GM13977 (cell line): ENCODE measurements at regions not wholly inside any gene's neighbourhood (a gene's known extent, or its start where the extent isn't known, plus 50 kb on each side); places are given as distances from the start of the nearest gene placed in this dataset.

Source experiments
- DNase-seq: peaks from one replicate; pipeline ENCODE4 v3.0.0; 2012; ENCODE audit warnings: low spot score
- CTCF ChIP-seq: IDR thresholded peaks from 2 replicates; pipeline ENCODE4 v1.5.1; 2012; ENCODE audit warnings: mild to moderate bottlenecking, control low read depth; ENCODE audit not compliant: insufficient read depth; ENCODE audit errors: extremely low read depth, missing control alignments
- in situ Hi-C: fragments of 300-500 bp; cut with MboI; formaldehyde crosslinking; loops from one replicate; pipeline ENCODE4 v1.12.0; 2022; ENCODE audit warnings: low sequenced_read_pairs, low pct_unique_long_range_greater_than_20kb, mixed read lengths, inconsistent platforms; ENCODE audit not compliant: unreplicated experiment

DNA sequence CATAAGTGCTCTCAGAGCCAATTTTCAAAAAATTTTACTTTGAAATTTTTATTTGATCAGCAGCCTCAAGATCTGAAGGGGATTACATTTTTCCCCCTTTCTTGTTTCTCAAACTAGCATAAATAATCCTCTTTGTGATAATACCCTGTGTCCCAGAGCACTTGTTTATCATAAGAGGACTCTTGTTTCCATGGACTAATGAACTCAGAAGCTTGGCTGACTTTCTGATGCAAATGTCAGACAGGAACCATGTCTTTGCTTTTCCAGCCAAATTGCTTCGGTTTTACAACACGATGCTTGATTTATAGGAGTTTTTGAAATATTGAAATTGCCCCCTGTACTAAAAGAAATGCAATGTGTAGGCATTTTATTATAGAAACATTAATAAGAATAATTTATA is 859.3 kb upstream of the LCORL start:
- TF ChIP-seq CTCF = no peak
- DNase-seq = no peak
- in situ Hi-C loops = no loop called here

GRCh38 chr4:18878561-18878960 is 857.0 kb upstream of the LCORL start:
- DNase-seq = no peak
- TF ChIP-seq CTCF = no peak
- in situ Hi-C loops = no loop called here

DNA sequence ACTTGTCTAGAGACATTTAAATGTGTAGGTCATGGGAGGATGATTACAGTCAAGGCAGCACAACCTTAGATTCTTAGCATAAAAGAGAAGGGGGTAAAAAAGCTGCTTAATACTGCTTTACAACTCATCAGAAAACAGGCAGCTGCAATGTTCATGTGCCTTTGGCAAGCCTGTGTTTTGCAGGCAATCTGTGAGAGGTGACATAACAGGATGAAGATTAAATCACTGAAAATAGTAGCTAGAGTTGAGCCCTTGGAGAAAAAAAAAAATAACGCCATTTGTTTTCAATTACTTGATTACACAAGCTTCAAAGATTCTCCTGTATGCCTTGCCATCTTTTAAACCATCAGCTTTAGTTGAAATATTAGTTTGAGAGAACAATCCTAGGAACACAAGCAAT is 847.6 kb upstream of the LCORL start:
- no peak for TF ChIP-seq CTCF
- no peak for DNase-seq
- in situ Hi-C loops = no loop called here

GRCh38 chr4:18860836-18861530 is 839.4 kb upstream of the LCORL start:
- no peak for TF ChIP-seq CTCF
- in situ Hi-C loops = no loop called here
- no peak for DNase-seq

DNA sequence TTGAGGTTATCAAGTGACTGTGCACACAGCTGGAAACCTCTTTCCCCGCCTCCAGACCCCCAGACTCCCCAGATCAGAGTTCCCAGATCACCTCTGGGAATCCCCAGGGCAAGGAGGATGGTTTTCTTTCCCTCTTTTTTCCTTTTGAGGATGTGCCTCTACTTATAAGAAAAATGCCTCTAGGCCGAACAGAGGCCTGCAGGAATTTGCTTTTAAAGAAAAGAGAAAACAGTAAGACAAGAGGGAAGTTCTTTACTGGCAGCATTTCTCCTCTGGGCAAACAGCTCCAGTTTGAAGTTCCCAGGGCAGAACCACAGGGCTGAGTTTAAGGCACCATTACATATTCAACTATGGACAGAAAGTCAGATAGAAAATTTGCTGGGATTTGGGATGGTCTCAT is 837.9 kb upstream of the LCORL start:
- in situ Hi-C loops = no loop called here
- no peak for TF ChIP-seq CTCF

GRCh38 chr4:18858229-18858922 is 836.8 kb upstream of the LCORL start:
- in situ Hi-C loops = no loop called here
- DNase-seq = no peak
- no peak for TF ChIP-seq CTCF

More for the DNA sequence above, 837.9 kb upstream of the LCORL start:
- DNase-seq = no peak

GRCh38 chr4:18850867-18851266 is 829.3 kb upstream of the LCORL start:
- in situ Hi-C loops = no loop called here
- no peak for DNase-seq
- no peak for TF ChIP-seq CTCF
